ENCODE measurements at regions not wholly inside any gene's neighbourhood (a gene's known extent, or its start where the extent isn't known, plus 50 kb on each side); places are given as distances from the start of the nearest gene placed in this dataset.
"Not testable (repeated sequence)": the region's sequence is repeated elsewhere in the genome, so short reads cannot be mapped to it uniquely, and the experiment has no call there.

- DNase-seq (ENCODE audit: low read depth, low spot score), result no peak
Measured at GRCh38 chr3:125645616-125646015, 50.3 kb upstream of the OSBPL11 start.

- DNase-seq (ENCODE audit: low read depth, low spot score), result no peak
Measured at GRCh38 chr3:125646581-125646980, 51.3 kb upstream of the OSBPL11 start.

- DNase-seq (ENCODE audit: low read depth, low spot score), result no peak
Measured at GRCh38 chr3:125647318-125648014, 52.2 kb upstream of the OSBPL11 start.

- no peak for DNase-seq (ENCODE audit: low read depth, low spot score)
Measured at GRCh38 chr3:125651244-125651643, 55.9 kb upstream of the OSBPL11 start.

- no peak for DNase-seq (ENCODE audit: low read depth, low spot score)
Measured at GRCh38 chr3:125652349-125652748, 57.1 kb upstream of the OSBPL11 start.

- no peak for DNase-seq (ENCODE audit: low read depth, low spot score)
Measured at GRCh38 chr3:125654526-125654925, 59.2 kb upstream of the OSBPL11 start.

GRCh38 chr3:125662675-125663074 lies 67.4 kb upstream of the OSBPL11 start:
- DNase-seq (ENCODE audit: low read depth, low spot score), result no peak

GRCh38 chr3:125670352-125670751 lies 75.1 kb upstream of the OSBPL11 start:
- no peak for DNase-seq (ENCODE audit: low read depth, low spot score)

- DNase-seq (ENCODE audit: low read depth, low spot score), result no peak
Measured at GRCh38 chr3:125670945-125671344, 75.6 kb upstream of the OSBPL11 start.

- DNase-seq (ENCODE audit: low read depth, low spot score), result no peak
Measured at GRCh38 chr3:125671461-125672243, 76.4 kb upstream of the OSBPL11 start.

- no peak for DNase-seq (ENCODE audit: low read depth, low spot score)
Measured at GRCh38 chr3:125675791-125676190, 80.5 kb upstream of the OSBPL11 start.

GRCh38 chr3:125679258-125679657 lies 84.0 kb upstream of the OSBPL11 start:
- no peak for DNase-seq (ENCODE audit: low read depth, low spot score)

GRCh38 chr3:125681146-125681545 lies 85.8 kb upstream of the OSBPL11 start:
- no peak for DNase-seq (ENCODE audit: low read depth, low spot score)

- not testable (repeated sequence) for DNase-seq (ENCODE audit: low read depth, low spot score)
Measured at GRCh38 chr3:125681906-125682305, 86.6 kb upstream of the OSBPL11 start.

- not testable (repeated sequence) for DNase-seq (ENCODE audit: low read depth, low spot score)
Measured at GRCh38 chr3:125682610-125683009, 87.3 kb upstream of the OSBPL11 start.

GRCh38 chr3:125683067-125683829 lies 88.0 kb upstream of the OSBPL11 start:
- no peak for DNase-seq (ENCODE audit: low read depth, low spot score)

GRCh38 chr3:125684199-125684598 lies 88.9 kb upstream of the OSBPL11 start:
- DNase-seq (ENCODE audit: low read depth, low spot score), result no peak

GRCh38 chr3:125685741-125686140 lies 90.4 kb upstream of the OSBPL11 start:
- not testable (repeated sequence) for DNase-seq (ENCODE audit: low read depth, low spot score)

GRCh38 chr3:125692361-125692760 lies 97.1 kb upstream of the OSBPL11 start:
- DNase-seq (ENCODE audit: low read depth, low spot score), result no peak

GRCh38 chr3:125693887-125694286 lies 98.6 kb upstream of the OSBPL11 start:
- DNase-seq (ENCODE audit: low read depth, low spot score), result no peak

- DNase-seq (ENCODE audit: low read depth, low spot score), result no peak
Measured at GRCh38 chr3:125694761-125695294, 99.5 kb upstream of the OSBPL11 start.

- no peak for DNase-seq (ENCODE audit: low read depth, low spot score)
Measured at GRCh38 chr3:125695688-125696087, 100.4 kb upstream of the OSBPL11 start.

Measured in brain pericyte (primary cell).